ENCODE measurements at regions not wholly inside any gene's neighbourhood (a gene's known extent, or its start where the extent isn't known, plus 50 kb on each side); places are given as distances from the start of the nearest gene placed in this dataset.

DNA sequence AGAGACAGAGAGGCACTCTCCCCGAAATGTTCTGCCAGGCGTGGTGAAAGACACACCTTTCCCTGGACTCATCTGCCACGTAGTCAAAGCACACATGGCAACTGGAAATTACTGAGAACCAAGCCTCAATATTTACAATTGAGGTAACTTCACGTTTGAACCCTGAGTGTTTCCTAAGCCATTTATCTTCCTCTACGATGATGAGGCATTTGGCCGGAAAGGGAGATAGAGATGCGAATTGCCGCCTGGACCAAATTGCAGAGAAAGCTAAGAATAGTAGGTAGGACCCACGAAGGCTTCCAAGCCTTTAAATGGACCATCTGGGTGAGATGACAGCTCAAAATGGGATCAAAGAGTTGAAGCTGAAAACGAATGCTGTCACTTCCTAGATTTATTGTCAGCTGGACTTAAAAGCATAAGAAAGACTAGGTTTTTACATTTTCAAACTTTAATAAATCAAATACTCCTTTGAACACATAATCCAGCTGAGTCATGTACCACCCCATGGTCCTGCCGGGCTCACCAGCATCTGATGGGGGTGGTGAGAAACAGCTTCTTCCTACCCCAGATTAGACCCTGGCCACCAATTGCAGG is 135.6 kb upstream of the LYZL2 start:
- BruUV-seq (replicated peaks) = no TSS peak
- intact Hi-C loops (cut with micrococcal nuclease; ENCODE audit: unreplicated experiment) = no loop called here
- Mint-ChIP-seq H3K4me1 (ENCODE audit: low read depth, unreplicated experiment) (no peaks in the 10 kb centered on the region), H3K4me3 (ENCODE audit: low read depth, unreplicated experiment) (no peak overlapping the region), H3K9me3 (ENCODE audit: low read depth, unreplicated experiment) (no peaks in the 10 kb centered on the region), H3K27ac (ENCODE audit: unreplicated experiment) (no peak overlapping the region), H3K36me3 (ENCODE audit: insufficient read depth, unreplicated experiment) (no peaks in the 10 kb centered on the region), H3K27me3 (ENCODE audit: unreplicated experiment) (peaks cover 32% of the 10 kb centered on the region)
- TF ChIP-seq, protein P1, sequence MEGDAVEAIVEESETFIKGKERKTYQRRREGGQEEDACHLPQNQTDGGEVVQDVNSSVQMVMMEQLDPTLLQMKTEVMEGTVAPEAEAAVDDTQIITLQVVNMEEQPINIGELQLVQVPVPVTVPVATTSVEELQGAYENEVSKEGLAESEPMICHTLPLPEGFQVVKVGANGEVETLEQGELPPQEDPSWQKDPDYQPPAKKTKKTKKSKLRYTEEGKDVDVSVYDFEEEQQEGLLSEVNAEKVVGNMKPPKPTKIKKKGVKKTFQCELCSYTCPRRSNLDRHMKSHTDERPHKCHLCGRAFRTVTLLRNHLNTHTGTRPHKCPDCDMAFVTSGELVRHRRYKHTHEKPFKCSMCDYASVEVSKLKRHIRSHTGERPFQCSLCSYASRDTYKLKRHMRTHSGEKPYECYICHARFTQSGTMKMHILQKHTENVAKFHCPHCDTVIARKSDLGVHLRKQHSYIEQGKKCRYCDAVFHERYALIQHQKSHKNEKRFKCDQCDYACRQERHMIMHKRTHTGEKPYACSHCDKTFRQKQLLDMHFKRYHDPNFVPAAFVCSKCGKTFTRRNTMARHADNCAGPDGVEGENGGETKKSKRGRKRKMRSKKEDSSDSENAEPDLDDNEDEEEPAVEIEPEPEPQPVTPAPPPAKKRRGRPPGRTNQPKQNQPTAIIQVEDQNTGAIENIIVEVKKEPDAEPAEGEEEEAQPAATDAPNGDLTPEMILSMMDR (IDR thresholded peaks at IDR 0.05; ENCODE audit: unreplicated experiment) = no peak
- CTCF ChIA-PET = no interaction called here
- DNase-seq = no peak

DNA sequence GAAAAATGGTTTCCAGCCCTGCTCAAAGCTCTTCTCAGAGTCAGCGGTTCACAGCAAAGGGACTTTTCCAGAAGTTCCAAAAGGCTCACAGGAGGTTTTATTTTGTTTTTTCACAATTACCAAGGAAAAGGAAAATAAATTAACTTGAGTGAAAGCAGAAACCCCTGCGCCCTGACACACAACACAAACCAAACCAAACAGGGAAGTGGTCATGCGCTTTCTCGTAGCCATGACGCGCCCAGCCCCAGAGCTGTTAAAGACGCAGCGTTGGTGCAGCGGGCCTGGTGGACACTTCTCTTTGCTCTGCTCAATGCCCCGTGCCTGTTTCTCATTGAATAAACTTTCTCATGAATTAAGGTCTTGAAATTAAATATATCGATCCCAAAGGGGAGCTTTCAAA is 134.4 kb upstream of the LYZL2 start:
- no peak for DNase-seq
- CTCF ChIA-PET = no interaction called here
- H3K27me3 Mint-ChIP-seq (ENCODE audit: unreplicated experiment) = peaks cover 32% of the 10 kb centered on the region
- TF ChIP-seq, protein P1 (IDR thresholded peaks at IDR 0.05; ENCODE audit: unreplicated experiment) = no peak
- no peaks in the 10 kb centered on the region for H3K9me3 Mint-ChIP-seq (ENCODE audit: low read depth, unreplicated experiment)
- no TSS peak for BruUV-seq (replicated peaks)
- H3K4me1 Mint-ChIP-seq (ENCODE audit: low read depth, unreplicated experiment) = no peaks in the 10 kb centered on the region
- no peaks in the 10 kb centered on the region for H3K36me3 Mint-ChIP-seq (ENCODE audit: insufficient read depth, unreplicated experiment)
- intact Hi-C loops (cut with micrococcal nuclease; ENCODE audit: unreplicated experiment) = no loop called here
- H3K4me3 Mint-ChIP-seq (ENCODE audit: low read depth, unreplicated experiment) = no peak overlapping the region
- H3K27ac Mint-ChIP-seq (ENCODE audit: unreplicated experiment) = no peak overlapping the region

DNA sequence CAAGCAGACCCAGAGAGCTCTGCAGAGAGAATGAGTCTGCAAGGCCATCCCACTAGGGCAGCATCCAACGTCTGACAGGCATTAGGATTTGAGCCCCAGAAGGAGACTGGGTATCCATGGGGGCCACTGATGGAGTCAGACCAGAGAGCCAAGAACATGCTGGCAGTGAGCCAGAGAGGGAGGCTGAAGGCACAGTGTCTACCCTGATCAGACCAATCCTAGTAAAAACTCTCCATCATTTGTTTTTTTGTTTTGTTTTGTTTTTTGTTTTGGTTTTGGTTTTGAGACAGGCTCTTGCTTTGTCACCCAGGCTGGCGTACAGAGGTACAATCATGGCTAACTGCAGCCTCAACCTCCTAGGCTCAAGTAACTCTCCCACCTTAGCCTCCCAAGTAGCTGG is 133.1 kb upstream of the LYZL2 start:
- no peak for DNase-seq
- intact Hi-C loops (cut with micrococcal nuclease; ENCODE audit: unreplicated experiment) = no loop called here
- Mint-ChIP-seq H3K36me3 (ENCODE audit: insufficient read depth, unreplicated experiment) (no peaks in the 10 kb centered on the region), H3K4me1 (ENCODE audit: low read depth, unreplicated experiment) (no peaks in the 10 kb centered on the region), H3K27me3 (ENCODE audit: unreplicated experiment) (peaks cover 22% of the 10 kb centered on the region), H3K27ac (ENCODE audit: unreplicated experiment) (no peak overlapping the region), H3K9me3 (ENCODE audit: low read depth, unreplicated experiment) (no peaks in the 10 kb centered on the region), H3K4me3 (ENCODE audit: low read depth, unreplicated experiment) (no peak overlapping the region)
- BruUV-seq (replicated peaks) = no TSS peak
- CTCF ChIA-PET = no interaction called here
- TF ChIP-seq, protein P1 (IDR thresholded peaks at IDR 0.05; ENCODE audit: unreplicated experiment) = no peak

DNA sequence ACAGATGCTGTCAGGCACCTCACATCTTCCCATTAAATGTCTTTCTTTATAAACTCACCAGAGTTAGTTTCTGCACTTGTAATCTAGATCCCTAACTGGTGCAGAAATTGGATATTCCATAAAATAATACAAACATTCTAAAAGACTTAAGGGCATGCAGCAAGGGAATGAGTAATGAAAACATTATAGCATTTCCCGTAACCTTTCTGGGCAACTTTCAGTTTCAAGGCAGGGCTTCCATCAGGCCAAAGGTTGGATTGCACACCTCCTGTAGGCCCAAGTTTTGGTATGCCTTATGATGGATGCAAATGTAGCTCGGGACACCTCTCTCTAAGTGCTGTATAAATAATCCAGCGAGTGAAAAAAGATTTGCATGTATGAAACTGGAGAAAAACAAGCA is 129.9 kb upstream of the LYZL2 start:
- no peak overlapping the region for H3K4me3 Mint-ChIP-seq (ENCODE audit: low read depth, unreplicated experiment)
- BruUV-seq (replicated peaks) = no TSS peak
- TF ChIP-seq, protein P1 (IDR thresholded peaks at IDR 0.05; ENCODE audit: unreplicated experiment) = no peak
- H3K27me3 Mint-ChIP-seq (ENCODE audit: unreplicated experiment) = no peaks in the 10 kb centered on the region
- intact Hi-C loops (cut with micrococcal nuclease; ENCODE audit: unreplicated experiment) = no loop called here
- H3K36me3 Mint-ChIP-seq (ENCODE audit: insufficient read depth, unreplicated experiment) = no peaks in the 10 kb centered on the region
- no peaks in the 10 kb centered on the region for H3K4me1 Mint-ChIP-seq (ENCODE audit: low read depth, unreplicated experiment)
- no peak overlapping the region for H3K27ac Mint-ChIP-seq (ENCODE audit: unreplicated experiment)
- no peaks in the 10 kb centered on the region for H3K9me3 Mint-ChIP-seq (ENCODE audit: low read depth, unreplicated experiment)
- DNase-seq = no peak
- CTCF ChIA-PET = interaction anchor here (1.7 kb wide), 1 partner anchor 13 kb away, joined by 3 read pairs; no protein-coding TSS in a partner anchor

Measured in Calu3 (cell line).